Endothelial cell of umbilical vein (primary cell): ENCODE measurements at regions not wholly inside any gene's neighbourhood (a gene's known extent, or its start where the extent isn't known, plus 50 kb on each side); places are given as distances from the start of the nearest gene placed in this dataset.
"Not testable (repeated sequence)": the region's sequence is repeated elsewhere in the genome, so short reads cannot be mapped to it uniquely, and the experiment has no call there.

ENCODE experiments used
- BruUV-seq: library from RNA; stranded (reverse); fragments of 400-500 nt; replicated peaks from 2 replicates; lab custom pipeline; 2021; lab: Mats Ljungman, UMichigan
- CTCF ChIA-PET: fragments of 300-600, 350-600 bp; sonication (Branson Sonifier 250); formaldehyde crosslinking; loops from one replicate; lab custom pipeline; 2021; ENCODE audit warnings: antibody characterized with exemption, inconsistent platforms; lab: Charles Lee
- POLR2A ChIA-PET: fragments of 300-600, 350-600 bp; sonication (Branson Sonifier 250); formaldehyde crosslinking; loops from one replicate; lab custom pipeline; 2021; ENCODE audit warnings: antibody characterized with exemption, inconsistent platforms; lab: Charles Lee
- DNase-seq: peaks from one replicate; pipeline ENCODE4 v3.0.0-alpha.2; 2011; ENCODE audit warnings: low read depth, low spot score
- FAIRE-seq: peaks from 2 replicates; lab custom pipeline; 2011; peaks lifted over from hg19 to GRCh38; lab: Jason Lieb, UNC
- H2AFZ ChIP-seq: 2 replicates; pipeline ENCODE4 v1.6.0; 2012; ENCODE audit warnings: low read depth, low read length, control low read depth, inconsistent platforms
- H3K27ac ChIP-seq: 2 replicates; pipeline ENCODE4 v1.5.1; 2011; ENCODE audit warnings: low read depth, mild to moderate bottlenecking, control low read depth, low read length, moderate library complexity; ENCODE audit not compliant: insufficient read depth
- H3K27me3 ChIP-seq, 2 experiments: 2 replicates each; pipeline versions ENCODE4 v1.6.0 to v1.6.1; 2011; ENCODE audit warnings: low read length in 2 of 2, mixed read lengths in 1 of 2; ENCODE audit not compliant: control insufficient read depth in 2 of 2, insufficient read depth in 2 of 2
- H3K36me3 ChIP-seq, 2 experiments: 2 replicates in 1 of 2; 3 replicates in 1 of 2; pipeline ENCODE4 v1.5.1; 2011; ENCODE audit warnings: low read length in 2 of 2, mild to moderate bottlenecking in 1 of 2, moderate library complexity in 1 of 2; ENCODE audit not compliant: control insufficient read depth in 2 of 2, insufficient read depth in 2 of 2; ENCODE audit errors: extremely low read depth in 1 of 2
- H3K4me1 ChIP-seq: 3 replicates; pipeline ENCODE4 v1.5.1; 2011; ENCODE audit warnings: mild to moderate bottlenecking, low read length; ENCODE audit not compliant: control insufficient read depth, insufficient read depth; ENCODE audit errors: extremely low read depth
- H3K4me2 ChIP-seq: 2 replicates; pipeline ENCODE4 v1.6.1; 2011; ENCODE audit warnings: low read length, control low read depth, mixed read lengths; ENCODE audit not compliant: insufficient read depth
- H3K4me3 ChIP-seq, 3 experiments: fragments of 200-600 bp in 1 of 3; sonication (generic), shearing (Covaris generic) in 1 of 3; replicated peaks in 1 of 3; 2 replicates each; pipeline ENCODE4 v1.5.1; 2011 to 2016; ENCODE audit warnings: control low read depth in 3 of 3, low read length in 3 of 3, mild to moderate bottlenecking in 2 of 3, inconsistent platforms in 1 of 3, low read depth in 1 of 3, moderate library complexity in 1 of 3; ENCODE audit not compliant: insufficient read depth in 1 of 3
- H3K79me2 ChIP-seq: 2 replicates; pipeline ENCODE4 v1.6.0; 2012; ENCODE audit warnings: low read length, inconsistent platforms; ENCODE audit not compliant: control insufficient read depth, insufficient read depth
- H3K9ac ChIP-seq: replicated peaks from 2 replicates; pipeline ENCODE3; 2011; ENCODE audit warnings: low read length, control low read depth; ENCODE audit not compliant: insufficient read depth; ENCODE audit errors: extremely low read depth
- H3K9me1 ChIP-seq: replicated peaks from 3 replicates; pipeline ENCODE4 v1.6.0; 2011; ENCODE audit warnings: mild to moderate bottlenecking, low read length; ENCODE audit not compliant: control insufficient read depth, insufficient read depth; ENCODE audit errors: extremely low read depth
- H3K9me3 ChIP-seq: replicated peaks from 2 replicates; pipeline ENCODE4 v1.5.1; 2012; ENCODE audit warnings: low read length, inconsistent platforms; ENCODE audit not compliant: control insufficient read depth, insufficient read depth
- H4K20me1 ChIP-seq: replicated peaks from 2 replicates; pipeline ENCODE3; 2011; ENCODE audit warnings: mild to moderate bottlenecking, low read length; ENCODE audit not compliant: control insufficient read depth, insufficient read depth; ENCODE audit errors: extremely low read depth
- dilution Hi-C: fragments of 300-500 bp; cut with MboI; formaldehyde crosslinking; loops from one replicate; pipeline ENCODE4 v1.15.0; 2019; ENCODE audit warnings: low sequenced_read_pairs; ENCODE audit not compliant: extremely low pct_ligation_motif_present
- intact Hi-C: fragments of 100-400 bp; cut with micrococcal nuclease; formaldehyde crosslinking; loops from one replicate; pipeline ENCODE4 v1.10.0; 2022

DNA sequence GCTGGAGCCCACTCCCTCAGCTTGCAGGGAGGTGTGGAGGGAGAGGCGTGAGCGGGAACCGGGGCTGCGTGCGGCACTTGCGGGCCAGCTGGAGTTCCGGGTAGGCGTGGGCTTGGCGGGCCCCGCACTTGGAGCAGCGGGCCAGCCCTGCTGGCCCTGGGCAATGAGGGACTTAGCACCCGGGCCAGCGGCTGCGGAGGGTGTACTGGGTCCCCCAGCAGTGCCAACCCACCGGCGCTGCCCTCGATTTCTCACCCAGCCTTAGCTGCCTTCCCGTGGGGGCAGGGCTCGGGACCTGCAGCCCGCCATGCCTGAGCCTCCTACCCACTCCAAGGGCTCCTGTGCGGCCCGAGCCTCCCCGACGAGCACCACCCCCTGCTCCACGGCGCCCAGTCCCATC lies 61.9 kb upstream of the DHRS4 start:
- CTCF ChIA-PET: interaction anchor here (1.4 kb wide), 1 partner anchor 19 kb away, joined by 3 read pairs; no protein-coding TSS in a partner anchor
- H3K4me2 ChIP-seq, intact Hi-C loops, H3K4me3 ChIP-seq, DNase-seq, dilution Hi-C loops, FAIRE-seq, BruUV-seq, H3K79me2 ChIP-seq, H2AFZ ChIP-seq, H3K9ac ChIP-seq, H3K27ac ChIP-seq, H3K27me3 ChIP-seq, H4K20me1 ChIP-seq, H3K36me3 ChIP-seq, H3K9me1 ChIP-seq, H3K9me3 ChIP-seq, POLR2A ChIA-PET, H3K4me1 ChIP-seq: not testable (repeated sequence)

DNA sequence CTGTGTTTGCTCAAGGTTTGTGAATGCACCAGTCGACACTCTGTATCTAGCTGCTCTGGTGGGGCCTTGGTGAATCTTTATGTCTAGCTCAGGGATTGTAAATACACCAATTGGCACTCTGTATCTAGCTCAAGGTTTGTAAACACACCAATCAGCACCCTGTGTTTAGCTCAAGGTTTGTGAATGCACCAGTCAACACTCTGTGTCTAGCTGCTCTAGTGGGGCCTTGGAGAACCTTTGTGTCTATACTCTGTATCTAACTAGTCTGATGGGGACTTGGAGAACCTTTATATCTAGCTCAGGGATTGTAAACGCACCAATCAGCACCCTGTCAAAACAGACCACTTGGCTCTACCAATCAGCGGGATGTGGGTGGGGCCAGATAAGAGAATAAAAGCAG lies 61.3 kb upstream of the DHRS4 start:
- H4K20me1 ChIP-seq, H3K4me3 ChIP-seq, FAIRE-seq, H3K4me2 ChIP-seq, dilution Hi-C loops, H2AFZ ChIP-seq, H3K9me1 ChIP-seq, H3K9ac ChIP-seq, H3K79me2 ChIP-seq, DNase-seq, H3K36me3 ChIP-seq, POLR2A ChIA-PET, H3K9me3 ChIP-seq, H3K4me1 ChIP-seq, H3K27me3 ChIP-seq, BruUV-seq, H3K27ac ChIP-seq, intact Hi-C loops: not testable (repeated sequence)
- CTCF ChIA-PET: interaction anchor here (1.4 kb wide), 1 partner anchor 18 kb away, joined by 3 read pairs; no protein-coding TSS in a partner anchor
